Caco-2 (cell line): ENCODE measurements at regions not wholly inside any gene's neighbourhood (a gene's known extent, or its start where the extent isn't known, plus 50 kb on each side); places are given as distances from the start of the nearest gene placed in this dataset.
"Not testable (repeated sequence)": the region's sequence is repeated elsewhere in the genome, so short reads cannot be mapped to it uniquely, and the experiment has no call there.

Source experiments
- BruUV-seq: library from RNA; stranded (reverse); fragments of 400-500 nt; replicated peaks from 2 replicates; lab custom pipeline; 2021; lab: Mats Ljungman, UMichigan
- CTCF ChIA-PET: fragments of 300-600 bp; sonication (Branson Sonifier 250); formaldehyde crosslinking; loops from one replicate; lab custom pipeline; 2022; ENCODE audit warnings: antibody characterized with exemption; lab: Charles Lee
- POLR2A ChIA-PET: fragments of 300-600 bp; sonication (Branson Sonifier 250); formaldehyde crosslinking; loops from one replicate; lab custom pipeline; 2022; ENCODE audit warnings: antibody characterized with exemption; lab: Charles Lee
- DNase-seq, 2 experiments: peaks; one replicate each; pipeline versions ENCODE4 v3.0.0 to v3.0.0-alpha.2; 2020 to 2022
- H3K27me3 ChIP-seq: replicated peaks from 2 replicates; pipeline ENCODE4 v1.6.0; 2011; ENCODE audit warnings: low read length; ENCODE audit not compliant: control insufficient read depth, insufficient read depth
- H3K36me3 ChIP-seq: 2 replicates; pipeline ENCODE4 v1.5.1; 2011; ENCODE audit warnings: low read length; ENCODE audit not compliant: control insufficient read depth, insufficient read depth
- H3K4me1 ChIP-seq: fragments of 250-450 bp; sonication (Bioruptor Pico); 2 replicates; pipeline ENCODE4 v1.5.1; 2020; ENCODE audit warnings: mild to moderate bottlenecking
- H3K4me3 ChIP-seq: 2 replicates; pipeline ENCODE4 v1.5.1; 2011; ENCODE audit warnings: low read depth, mild to moderate bottlenecking, control low read depth, low read length
- H3K9me3 ChIP-seq: fragments of 250-450 bp; sonication (Bioruptor Pico); 2 replicates; pipeline ENCODE4 v1.5.1; 2020; ENCODE audit warnings: mild to moderate bottlenecking, moderate library complexity
- H3K27ac Mint-ChIP-seq: one replicate; pipeline ENCODE4 v1.8.0; 2022; ENCODE audit warnings: mixed read lengths; ENCODE audit not compliant: unreplicated experiment
- H3K27me3 Mint-ChIP-seq: one replicate; pipeline ENCODE4 v1.8.0; 2022; ENCODE audit warnings: mixed read lengths; ENCODE audit not compliant: insufficient read depth, unreplicated experiment
- H3K36me3 Mint-ChIP-seq: one replicate; pipeline ENCODE4 v1.8.0; 2022; ENCODE audit warnings: mild to moderate bottlenecking, mixed read lengths; ENCODE audit not compliant: insufficient read depth, unreplicated experiment
- H3K4me1 Mint-ChIP-seq: one replicate; pipeline ENCODE4 v1.8.0; 2022; ENCODE audit warnings: low read depth, mixed read lengths; ENCODE audit not compliant: unreplicated experiment
- H3K4me3 Mint-ChIP-seq: one replicate; pipeline ENCODE4 v1.8.0; 2022; ENCODE audit warnings: mild to moderate bottlenecking, moderate library complexity, mixed read lengths; ENCODE audit not compliant: unreplicated experiment
- H3K9me3 Mint-ChIP-seq: one replicate; pipeline ENCODE4 v1.8.0; 2022; ENCODE audit warnings: mixed read lengths; ENCODE audit not compliant: unreplicated experiment
- CTCF ChIP-seq, 2 experiments: fragments of 200-600 bp in 1 of 2; IDR thresholded peaks; 1 replicate in 1 of 2; 2 replicates in 1 of 2; pipeline versions ENCODE4 v1.5.1 to v1.8.0; 2011 to 2022; ENCODE audit warnings: antibody characterized with exemption in 1 of 2, control low read depth in 1 of 2, inconsistent platforms in 1 of 2, low read depth in 1 of 2, low read length in 1 of 2, mild to moderate bottlenecking in 1 of 2, moderate library complexity in 1 of 2; ENCODE audit not compliant: insufficient read depth in 1 of 2, severe bottlenecking in 1 of 2, unreplicated experiment in 1 of 2
- intact Hi-C: fragments of 100-400 bp; cut with micrococcal nuclease; formaldehyde crosslinking; loops from one replicate; pipeline ENCODE4 v1.10.0; 2022; ENCODE audit not compliant: unreplicated experiment

DNA sequence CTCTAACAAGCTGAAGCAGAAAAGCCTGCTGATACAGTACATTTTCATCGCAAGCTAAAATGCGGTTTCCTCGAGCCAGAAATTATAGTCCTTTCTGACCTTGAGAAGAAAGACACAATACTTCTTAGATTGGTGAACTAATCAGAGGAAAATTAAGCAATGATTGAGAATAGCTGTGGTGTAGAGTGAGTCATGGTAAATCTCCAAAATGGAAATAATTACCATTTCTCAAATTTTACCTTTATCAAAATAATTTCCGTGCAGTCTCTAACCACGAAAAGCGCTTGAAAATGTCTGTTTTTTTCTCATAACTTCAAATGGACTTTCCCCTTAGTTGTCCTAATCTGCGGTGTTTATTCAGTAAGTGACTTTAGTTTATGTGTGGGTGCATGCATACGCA, 190.2 kb downstream of the CPE start:
- H3K9me3 Mint-ChIP-seq: no peaks in the 10 kb centered on the region
- H3K27me3 Mint-ChIP-seq: peaks cover 6% of the 10 kb centered on the region
- Histone ChIP-seq H3K4me3 (no peak overlapping the region), H3K36me3 (no peaks in the 10 kb centered on the region), H3K27me3 (no peaks in the 10 kb centered on the region), H3K9me3 (no peaks in the 10 kb centered on the region), H3K4me1 (no peaks in the 10 kb centered on the region)
- no TSS peak for BruUV-seq
- intact Hi-C loops: no loop called here
- TF ChIP-seq CTCF (IDR thresholded peaks at IDR 0.05; ENCODE audit: insufficient read depth in 1 of 2, low read depth in 1 of 2, low read length in 1 of 2, severe bottlenecking in 1 of 2, unreplicated experiment in 1 of 2): no peak
- H3K4me3 Mint-ChIP-seq: no peak overlapping the region
- H3K27ac Mint-ChIP-seq: no peak overlapping the region
- CTCF ChIA-PET: no interaction called here
- POLR2A ChIA-PET: no interaction called here
- DNase-seq: no peak
- no peaks in the 10 kb centered on the region for H3K4me1 Mint-ChIP-seq
- H3K36me3 Mint-ChIP-seq: no peaks in the 10 kb centered on the region

GRCh38 chr4:165571476-165571875, 192.7 kb downstream of the CPE start:
- intact Hi-C loops, H3K36me3 Mint-ChIP-seq, H3K27me3 ChIP-seq, H3K9me3 Mint-ChIP-seq, H3K4me3 Mint-ChIP-seq, H3K4me1 ChIP-seq, H3K4me1 Mint-ChIP-seq, H3K4me3 ChIP-seq, POLR2A ChIA-PET, BruUV-seq, DNase-seq, CTCF ChIA-PET, H3K36me3 ChIP-seq, H3K27ac Mint-ChIP-seq, H3K27me3 Mint-ChIP-seq, H3K9me3 ChIP-seq: not testable (repeated sequence)

DNA sequence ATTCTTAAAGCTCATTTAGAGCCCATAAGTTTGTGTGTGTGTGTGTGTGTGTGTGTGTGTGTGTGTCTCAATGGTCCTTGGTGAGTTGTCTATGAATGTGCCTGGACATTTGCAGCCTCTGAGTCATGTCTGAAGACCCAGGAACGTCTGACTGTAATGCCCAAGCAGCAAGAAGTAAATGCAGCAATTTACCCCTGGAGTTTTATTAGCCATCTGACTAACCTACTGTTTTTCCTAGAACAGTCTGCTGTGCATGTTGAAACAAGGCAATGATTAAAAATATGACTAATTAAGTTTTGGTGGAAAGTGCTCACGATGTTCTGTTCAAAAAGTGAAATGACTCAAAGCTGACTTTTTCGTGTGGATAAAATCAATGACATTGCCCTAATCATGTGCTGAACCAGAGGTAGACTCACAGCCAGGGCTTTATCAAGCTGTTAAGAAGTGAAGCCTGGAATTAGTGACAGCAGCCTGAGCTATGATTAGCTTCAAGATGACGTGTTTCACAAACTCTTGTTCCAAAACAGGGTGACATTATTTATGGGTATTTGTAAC, 201.6 kb downstream of the CPE start:
- no peaks in the 10 kb centered on the region for H3K9me3 ChIP-seq
- no TSS peak for BruUV-seq
- no peak overlapping the region for H3K4me3 ChIP-seq
- H3K36me3 ChIP-seq: no peaks in the 10 kb centered on the region
- H3K4me3 Mint-ChIP-seq: no peak overlapping the region
- H3K4me1 Mint-ChIP-seq: no peaks in the 10 kb centered on the region
- TF ChIP-seq CTCF (IDR thresholded peaks at IDR 0.05; ENCODE audit: insufficient read depth in 1 of 2, low read depth in 1 of 2, low read length in 1 of 2, severe bottlenecking in 1 of 2, unreplicated experiment in 1 of 2): no peak
- intact Hi-C loops: no loop called here
- H3K27ac Mint-ChIP-seq: no peak overlapping the region
- no peaks in the 10 kb centered on the region for H3K27me3 ChIP-seq
- ChIA-PET CTCF (no interaction called here), POLR2A (no interaction called here)
- H3K36me3 Mint-ChIP-seq: no peaks in the 10 kb centered on the region
- peaks cover 9% of the 10 kb centered on the region for H3K27me3 Mint-ChIP-seq
- no peaks in the 10 kb centered on the region for H3K9me3 Mint-ChIP-seq
- H3K4me1 ChIP-seq: no peaks in the 10 kb centered on the region
- no peak for DNase-seq

GRCh38 chr4:165583341-165583740, 204.5 kb downstream of the CPE start:
- DNase-seq: no peak
- H3K4me1 Mint-ChIP-seq: no peaks in the 10 kb centered on the region
- no TSS peak for BruUV-seq
- CTCF ChIA-PET: no interaction called here
- no peaks in the 10 kb centered on the region for H3K36me3 Mint-ChIP-seq
- no peaks in the 10 kb centered on the region for H3K27me3 ChIP-seq
- POLR2A ChIA-PET: no interaction called here
- peaks cover 3% of the 10 kb centered on the region for H3K27me3 Mint-ChIP-seq
- no peaks in the 10 kb centered on the region for H3K4me1 ChIP-seq
- no peak for TF ChIP-seq CTCF (IDR thresholded peaks at IDR 0.05; ENCODE audit: insufficient read depth in 1 of 2, low read depth in 1 of 2, low read length in 1 of 2, severe bottlenecking in 1 of 2, unreplicated experiment in 1 of 2)
- no peak overlapping the region for H3K4me3 Mint-ChIP-seq
- H3K4me3 ChIP-seq: no peak overlapping the region
- H3K9me3 ChIP-seq: no peaks in the 10 kb centered on the region
- no peaks in the 10 kb centered on the region for H3K36me3 ChIP-seq
- H3K27ac Mint-ChIP-seq: no peak overlapping the region
- H3K9me3 Mint-ChIP-seq: no peaks in the 10 kb centered on the region
- intact Hi-C loops: no loop called here
